ENCODE measurements at regions not wholly inside any gene's neighbourhood (a gene's known extent, or its start where the extent isn't known, plus 50 kb on each side); places are given as distances from the start of the nearest gene placed in this dataset.

GRCh38 chr7:68146983-68147382 lies 1150.3 kb downstream of the TYW1 start:
- Histone ChIP-seq H3K4me1 (ENCODE audit: control insufficient read depth, low read length) (no peaks in the 10 kb centered on the region), H3F3A (ENCODE audit: control insufficient read depth, insufficient read depth) (no peaks in the 10 kb centered on the region), H3K27me3 (ENCODE audit: control insufficient read depth, low read length) (no peaks in the 10 kb centered on the region), H4K20me1 (ENCODE audit: control insufficient read depth, insufficient read depth, low read depth, low read length) (no peaks in the 10 kb centered on the region), H3K79me2 (ENCODE audit: control insufficient read depth, low read length) (no peaks in the 10 kb centered on the region), H3K27ac (ENCODE audit: low read depth, low read length) (no peak overlapping the region), H3K4me3 (ENCODE audit: low read length) (no peak overlapping the region), H3K9me3 (ENCODE audit: control insufficient read depth, insufficient read depth, low read length) (peaks cover 7% of the 10 kb centered on the region; the same call in 1 of the 2 replicates), H3K9me2 (replicated peaks; ENCODE audit: control insufficient read depth, low read length) (no peaks in the 10 kb centered on the region), H3K36me3 (ENCODE audit: control insufficient read depth, low read length) (no peaks in the 10 kb centered on the region), H3K4me2 (ENCODE audit: low read length) (no peak overlapping the region)
- TF ChIP-seq, protein P1, sequence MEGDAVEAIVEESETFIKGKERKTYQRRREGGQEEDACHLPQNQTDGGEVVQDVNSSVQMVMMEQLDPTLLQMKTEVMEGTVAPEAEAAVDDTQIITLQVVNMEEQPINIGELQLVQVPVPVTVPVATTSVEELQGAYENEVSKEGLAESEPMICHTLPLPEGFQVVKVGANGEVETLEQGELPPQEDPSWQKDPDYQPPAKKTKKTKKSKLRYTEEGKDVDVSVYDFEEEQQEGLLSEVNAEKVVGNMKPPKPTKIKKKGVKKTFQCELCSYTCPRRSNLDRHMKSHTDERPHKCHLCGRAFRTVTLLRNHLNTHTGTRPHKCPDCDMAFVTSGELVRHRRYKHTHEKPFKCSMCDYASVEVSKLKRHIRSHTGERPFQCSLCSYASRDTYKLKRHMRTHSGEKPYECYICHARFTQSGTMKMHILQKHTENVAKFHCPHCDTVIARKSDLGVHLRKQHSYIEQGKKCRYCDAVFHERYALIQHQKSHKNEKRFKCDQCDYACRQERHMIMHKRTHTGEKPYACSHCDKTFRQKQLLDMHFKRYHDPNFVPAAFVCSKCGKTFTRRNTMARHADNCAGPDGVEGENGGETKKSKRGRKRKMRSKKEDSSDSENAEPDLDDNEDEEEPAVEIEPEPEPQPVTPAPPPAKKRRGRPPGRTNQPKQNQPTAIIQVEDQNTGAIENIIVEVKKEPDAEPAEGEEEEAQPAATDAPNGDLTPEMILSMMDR (IDR thresholded peaks at IDR 0.05; ENCODE audit: low read depth, low read length, poor library complexity, severe bottlenecking) = no peak
- no peak for TF ChIP-seq EZH2phosphoT487 (IDR thresholded peaks at IDR 0.05; ENCODE audit: borderline replicate concordance, low read length)

- TF ChIP-seq, protein P1 (IDR thresholded peaks at IDR 0.05; ENCODE audit: low read depth, low read length, poor library complexity, severe bottlenecking) = no peak
- no peak for TF ChIP-seq EZH2phosphoT487 (IDR thresholded peaks at IDR 0.05; ENCODE audit: borderline replicate concordance, low read length)
Observed at GRCh38 chr7:68147614-68148238, 1151.1 kb downstream of the TYW1 start.

GRCh38 chr7:68148440-68148839 lies 1151.8 kb downstream of the TYW1 start:
- Histone ChIP-seq H3K27me3 (ENCODE audit: control insufficient read depth, low read length) (no peaks in the 10 kb centered on the region), H3K36me3 (ENCODE audit: control insufficient read depth, low read length) (no peaks in the 10 kb centered on the region), H3K9me2 (replicated peaks; ENCODE audit: control insufficient read depth, low read length) (no peaks in the 10 kb centered on the region), H3F3A (ENCODE audit: control insufficient read depth, insufficient read depth) (no peaks in the 10 kb centered on the region), H3K79me2 (ENCODE audit: control insufficient read depth, low read length) (no peaks in the 10 kb centered on the region), H3K4me2 (ENCODE audit: low read length) (no peak overlapping the region), H3K4me3 (ENCODE audit: low read length) (no peak overlapping the region), H3K4me1 (ENCODE audit: control insufficient read depth, low read length) (no peaks in the 10 kb centered on the region), H3K9me3 (ENCODE audit: control insufficient read depth, insufficient read depth, low read length) (peaks cover 7% of the 10 kb centered on the region; the same call in 1 of the 2 replicates), H3K27ac (ENCODE audit: low read depth, low read length) (no peak overlapping the region), H4K20me1 (ENCODE audit: control insufficient read depth, insufficient read depth, low read depth, low read length) (no peaks in the 10 kb centered on the region)
- TF ChIP-seq EZH2phosphoT487 (IDR thresholded peaks at IDR 0.05; ENCODE audit: borderline replicate concordance, low read length) = no peak
- TF ChIP-seq, protein P1 (IDR thresholded peaks at IDR 0.05; ENCODE audit: low read depth, low read length, poor library complexity, severe bottlenecking) = no peak

More at GRCh38 chr7:68147614-68148238, 1151.1 kb downstream of the TYW1 start:
- no peak overlapping the region for H3K4me3 ChIP-seq (ENCODE audit: low read length)
- no peaks in the 10 kb centered on the region for H3K9me2 ChIP-seq (replicated peaks; ENCODE audit: control insufficient read depth, low read length)
- no peak overlapping the region for H3K27ac ChIP-seq (ENCODE audit: low read depth, low read length)
- H4K20me1 ChIP-seq (ENCODE audit: control insufficient read depth, insufficient read depth, low read depth, low read length) = no peaks in the 10 kb centered on the region
- H3K4me2 ChIP-seq (ENCODE audit: low read length) = no peak overlapping the region
- no peaks in the 10 kb centered on the region for H3K36me3 ChIP-seq (ENCODE audit: control insufficient read depth, low read length)
- no peaks in the 10 kb centered on the region for H3K79me2 ChIP-seq (ENCODE audit: control insufficient read depth, low read length)
- H3K9me3 ChIP-seq (ENCODE audit: control insufficient read depth, insufficient read depth, low read length) = peaks cover 7% of the 10 kb centered on the region; the same call in 1 of the 2 replicates
- H3K4me1 ChIP-seq (ENCODE audit: control insufficient read depth, low read length) = no peaks in the 10 kb centered on the region
- no peaks in the 10 kb centered on the region for H3F3A ChIP-seq (ENCODE audit: control insufficient read depth, insufficient read depth)
- H3K27me3 ChIP-seq (ENCODE audit: control insufficient read depth, low read length) = no peaks in the 10 kb centered on the region

Data from DOHH2 (cell line).